ENCODE measurements at regions not wholly inside any gene's neighbourhood (a gene's known extent, or its start where the extent isn't known, plus 50 kb on each side); places are given as distances from the start of the nearest gene placed in this dataset.

GRCh38 chr3:81439108-81439507, 322.3 kb downstream of the GBE1 start:
- Histone ChIP-seq H3K36me3 (ENCODE audit: insufficient read depth) (no peaks in the 10 kb centered on the region), H3K4me3 (ENCODE audit: low read depth, low read length) (no peak overlapping the region), H3K27ac (ENCODE audit: low read depth) (no peak overlapping the region), H3K4me1 (ENCODE audit: insufficient read depth) (no peaks in the 10 kb centered on the region)
- DNase-seq (ENCODE audit: extremely low spot score): no peak
- WGBS: 15% methylated on average over 1 of the region's 1 CpG

- DNase-seq (ENCODE audit: extremely low spot score): no peak
- Histone ChIP-seq H3K27ac (ENCODE audit: low read depth) (no peak overlapping the region), H3K4me3 (ENCODE audit: low read depth, low read length) (no peak overlapping the region), H3K36me3 (ENCODE audit: insufficient read depth) (no peaks in the 10 kb centered on the region), H3K4me1 (ENCODE audit: insufficient read depth) (no peaks in the 10 kb centered on the region)
- 66% methylated on average over 3 of the region's 3 CpGs for WGBS
Observed at GRCh38 chr3:81437683-81438082, 323.8 kb downstream of the GBE1 start.

DNA sequence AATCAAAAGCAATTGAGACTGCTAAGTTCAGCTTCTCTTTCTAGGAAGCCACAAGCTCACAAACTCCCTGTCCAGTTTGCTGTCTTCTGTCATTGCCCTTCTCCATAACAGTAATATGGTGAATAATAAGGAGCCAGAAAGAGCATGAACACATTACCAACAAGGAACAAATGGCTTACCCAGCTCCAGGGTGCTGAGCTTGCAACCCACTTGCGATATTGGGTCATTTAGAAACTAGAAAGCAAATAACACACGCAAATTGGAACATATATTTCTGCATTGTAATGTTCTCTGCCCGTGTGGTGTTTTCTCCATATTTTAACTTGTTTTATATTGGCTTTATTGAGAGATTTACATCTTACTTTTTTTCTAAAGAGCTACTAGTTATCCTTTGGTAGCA, 325.3 kb downstream of the GBE1 start:
- Histone ChIP-seq H3K4me3 (ENCODE audit: low read depth, low read length) (no peak overlapping the region), H3K36me3 (ENCODE audit: insufficient read depth) (no peaks in the 10 kb centered on the region), H3K4me1 (ENCODE audit: insufficient read depth) (no peaks in the 10 kb centered on the region), H3K27ac (ENCODE audit: low read depth) (no peak overlapping the region)
- no peak for DNase-seq (ENCODE audit: extremely low spot score)
- WGBS: 91% methylated on average over 3 of the region's 3 CpGs

DNA sequence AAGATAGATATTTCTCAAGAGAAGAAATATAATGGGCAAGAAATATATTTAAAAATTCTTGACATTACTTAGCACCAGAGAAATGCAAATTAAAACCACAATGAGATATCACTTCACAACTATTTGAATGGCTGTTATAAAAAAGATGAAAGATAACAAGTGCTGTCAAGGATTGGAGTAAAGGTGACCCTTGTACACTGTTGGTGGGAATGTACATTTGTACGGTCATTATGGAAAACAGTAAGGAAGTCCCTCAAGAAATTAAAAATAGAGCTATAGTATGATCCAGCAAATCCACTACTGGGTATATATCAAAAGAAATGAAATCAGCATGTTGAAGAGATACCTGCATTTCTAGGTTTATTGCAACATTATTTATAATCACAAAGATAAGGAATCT, 326.4 kb downstream of the GBE1 start:
- no peak for DNase-seq (ENCODE audit: extremely low spot score)
- no peak overlapping the region for H3K4me3 ChIP-seq (ENCODE audit: low read depth, low read length)
- H3K36me3 ChIP-seq (ENCODE audit: insufficient read depth): no peaks in the 10 kb centered on the region
- no peaks in the 10 kb centered on the region for H3K4me1 ChIP-seq (ENCODE audit: insufficient read depth)
- 76% methylated on average over 1 of the region's 1 CpG for WGBS
- H3K27ac ChIP-seq (ENCODE audit: low read depth): no peak overlapping the region

GRCh38 chr3:81434161-81434560, 327.3 kb downstream of the GBE1 start:
- Histone ChIP-seq H3K27ac (ENCODE audit: low read depth) (no peak overlapping the region), H3K36me3 (ENCODE audit: insufficient read depth) (no peaks in the 10 kb centered on the region), H3K4me1 (ENCODE audit: insufficient read depth) (no peaks in the 10 kb centered on the region), H3K4me3 (ENCODE audit: low read depth, low read length) (no peak overlapping the region)
- DNase-seq (ENCODE audit: extremely low spot score): no peak
- 51% methylated on average over 3 of the region's 3 CpGs for WGBS

GRCh38 chr3:81433675-81434074, 327.8 kb downstream of the GBE1 start:
- H3K4me3 ChIP-seq (ENCODE audit: low read depth, low read length): no peak overlapping the region
- no peaks in the 10 kb centered on the region for H3K36me3 ChIP-seq (ENCODE audit: insufficient read depth)
- no peak for DNase-seq (ENCODE audit: extremely low spot score)
- 85% methylated on average over 3 of the region's 3 CpGs for WGBS
- H3K27ac ChIP-seq (ENCODE audit: low read depth): no peak overlapping the region
- H3K4me1 ChIP-seq (ENCODE audit: insufficient read depth): no peaks in the 10 kb centered on the region

DNA sequence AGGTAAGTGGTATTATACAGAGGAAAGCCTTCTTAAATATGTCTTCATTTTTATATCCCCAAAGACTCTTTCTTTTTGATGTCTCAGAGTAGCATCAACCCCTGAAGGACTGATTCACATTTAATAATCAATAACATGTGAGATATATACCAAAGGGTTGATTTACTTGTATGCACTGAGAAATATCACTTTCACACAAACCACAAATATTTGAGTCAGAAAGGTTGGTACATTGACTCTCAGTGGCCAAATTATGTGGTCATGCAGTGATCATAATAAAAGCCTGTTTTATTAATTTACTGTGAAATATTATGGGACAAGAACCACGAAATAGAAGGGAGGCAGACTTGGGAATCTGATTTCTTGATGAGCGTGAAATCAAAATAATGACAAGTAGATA, 329.0 kb downstream of the GBE1 start:
- Histone ChIP-seq H3K4me1 (ENCODE audit: insufficient read depth) (no peaks in the 10 kb centered on the region), H3K4me3 (ENCODE audit: low read depth, low read length) (no peak overlapping the region), H3K27ac (ENCODE audit: low read depth) (no peak overlapping the region), H3K36me3 (ENCODE audit: insufficient read depth) (no peaks in the 10 kb centered on the region)
- DNase-seq (ENCODE audit: extremely low spot score): no peak
- 93% methylated on average over 2 of the region's 2 CpGs for WGBS

DNA sequence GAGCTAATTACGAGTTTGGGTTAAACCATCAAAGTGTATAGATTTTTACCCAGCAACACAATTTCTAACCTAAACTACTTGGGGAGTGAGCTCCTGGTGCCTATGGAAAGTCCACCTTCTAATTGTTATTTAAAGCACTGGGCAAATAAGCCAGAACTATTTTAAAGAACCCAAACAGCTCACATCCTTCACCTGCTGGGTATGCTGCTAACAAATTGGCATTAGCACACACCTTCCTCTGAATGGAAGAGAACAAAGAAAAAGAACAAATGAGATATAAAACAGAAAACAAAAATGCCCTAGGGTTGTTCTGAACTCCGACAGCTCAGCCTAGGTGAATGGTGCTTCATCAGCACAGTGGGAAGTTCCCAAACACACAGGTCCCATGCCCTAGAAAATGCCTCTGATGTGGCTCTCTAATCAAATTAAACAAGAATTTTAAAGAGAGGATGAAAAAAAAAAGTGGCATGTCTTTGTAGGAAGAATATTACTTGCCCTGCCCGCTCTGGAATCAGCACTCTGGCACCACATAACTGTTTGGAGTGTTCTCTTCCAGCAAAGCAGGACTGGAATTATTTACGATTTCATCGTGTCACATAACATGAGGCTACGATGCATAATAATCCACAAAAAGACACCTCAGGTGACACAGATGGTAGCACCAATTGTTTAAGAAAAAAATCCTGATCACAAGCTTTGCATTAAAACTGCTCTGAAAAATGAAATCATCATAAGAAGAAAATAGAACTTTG, 334.4 kb downstream of the GBE1 start:
- H3K36me3 ChIP-seq (ENCODE audit: insufficient read depth): no peaks in the 10 kb centered on the region
- WGBS: 81% methylated on average over 6 of the region's 6 CpGs
- H3K4me1 ChIP-seq (ENCODE audit: insufficient read depth): no peaks in the 10 kb centered on the region
- H3K27ac ChIP-seq (ENCODE audit: low read depth): no peak overlapping the region
- no peak overlapping the region for H3K4me3 ChIP-seq (ENCODE audit: low read depth, low read length)
- DNase-seq (ENCODE audit: extremely low spot score): no peak

- Histone ChIP-seq H3K27ac (ENCODE audit: low read depth) (no peak overlapping the region), H3K36me3 (ENCODE audit: insufficient read depth) (no peaks in the 10 kb centered on the region), H3K4me3 (ENCODE audit: low read depth, low read length) (no peak overlapping the region), H3K4me1 (ENCODE audit: insufficient read depth) (no peaks in the 10 kb centered on the region)
- no peak for DNase-seq (ENCODE audit: extremely low spot score)
- whole genome bisulfite sequencing: 80% methylated on average over 5 of the region's 5 CpGs
Observed at GRCh38 chr3:81425198-81425868, 336.1 kb downstream of the GBE1 start.

DNA sequence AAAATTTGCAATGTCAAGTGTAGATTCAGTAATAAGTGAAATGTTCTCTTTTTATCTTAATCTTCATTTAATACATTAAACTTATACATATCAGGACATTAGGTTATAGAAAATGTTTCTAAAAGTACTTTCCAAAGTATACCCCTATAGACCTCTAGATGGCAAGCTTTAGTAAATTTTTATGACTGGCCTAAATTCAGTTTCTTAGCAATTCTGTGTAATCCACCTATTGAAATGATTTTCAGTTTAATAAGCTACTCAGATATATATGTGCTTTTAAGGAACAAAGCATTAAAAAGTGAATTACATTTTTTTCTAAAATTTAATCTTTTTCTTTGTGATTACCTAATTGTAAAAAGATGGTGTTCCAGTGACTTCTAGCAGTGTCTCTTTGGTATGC, 342.2 kb downstream of the GBE1 start:
- no peak overlapping the region for H3K27ac ChIP-seq (ENCODE audit: low read depth)
- DNase-seq (ENCODE audit: extremely low spot score): no peak

DNA sequence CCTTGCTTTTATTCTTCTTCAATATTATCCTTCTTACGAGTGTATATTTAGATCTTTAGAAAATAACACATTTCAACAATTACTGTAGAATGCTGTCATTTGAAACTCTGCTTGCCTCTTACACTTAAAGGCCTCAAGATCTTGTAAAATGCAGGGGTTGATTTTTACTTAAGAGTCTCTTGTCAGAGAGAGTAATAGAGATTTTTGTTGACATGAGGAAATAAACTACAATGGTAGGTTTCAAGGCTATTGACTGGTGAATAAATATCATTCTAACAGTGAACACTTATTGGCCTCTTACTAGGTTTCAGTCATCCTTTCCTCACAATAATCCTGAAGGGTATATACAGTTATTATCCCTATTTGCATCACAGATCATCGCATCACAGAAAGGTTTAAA, 344.6 kb downstream of the GBE1 start:
- H3K4me3 ChIP-seq (ENCODE audit: low read depth, low read length): no peak overlapping the region
- 90% methylated on average over 2 of the region's 2 CpGs for WGBS
- DNase-seq (ENCODE audit: extremely low spot score): no peak

More for the DNA sequence above, 342.2 kb downstream of the GBE1 start:
- Histone ChIP-seq H3K4me1 (ENCODE audit: insufficient read depth) (no peaks in the 10 kb centered on the region), H3K4me3 (ENCODE audit: low read depth, low read length) (no peak overlapping the region), H3K36me3 (ENCODE audit: insufficient read depth) (no peaks in the 10 kb centered on the region)

GRCh38 chr3:81406318-81406717, 355.1 kb downstream of the GBE1 start:
- Histone ChIP-seq H3K4me1 (ENCODE audit: insufficient read depth) (no peaks in the 10 kb centered on the region), H3K4me3 (ENCODE audit: low read depth, low read length) (no peak overlapping the region), H3K27ac (ENCODE audit: low read depth) (no peak overlapping the region), H3K36me3 (ENCODE audit: insufficient read depth) (no peaks in the 10 kb centered on the region)
- 26% methylated on average over 1 of the region's 1 CpG for WGBS
- DNase-seq (ENCODE audit: extremely low spot score): no peak

More for the DNA sequence above, 344.6 kb downstream of the GBE1 start:
- H3K4me1 ChIP-seq (ENCODE audit: insufficient read depth): no peaks in the 10 kb centered on the region
- H3K36me3 ChIP-seq (ENCODE audit: insufficient read depth): no peaks in the 10 kb centered on the region
- no peak overlapping the region for H3K27ac ChIP-seq (ENCODE audit: low read depth)

DNA sequence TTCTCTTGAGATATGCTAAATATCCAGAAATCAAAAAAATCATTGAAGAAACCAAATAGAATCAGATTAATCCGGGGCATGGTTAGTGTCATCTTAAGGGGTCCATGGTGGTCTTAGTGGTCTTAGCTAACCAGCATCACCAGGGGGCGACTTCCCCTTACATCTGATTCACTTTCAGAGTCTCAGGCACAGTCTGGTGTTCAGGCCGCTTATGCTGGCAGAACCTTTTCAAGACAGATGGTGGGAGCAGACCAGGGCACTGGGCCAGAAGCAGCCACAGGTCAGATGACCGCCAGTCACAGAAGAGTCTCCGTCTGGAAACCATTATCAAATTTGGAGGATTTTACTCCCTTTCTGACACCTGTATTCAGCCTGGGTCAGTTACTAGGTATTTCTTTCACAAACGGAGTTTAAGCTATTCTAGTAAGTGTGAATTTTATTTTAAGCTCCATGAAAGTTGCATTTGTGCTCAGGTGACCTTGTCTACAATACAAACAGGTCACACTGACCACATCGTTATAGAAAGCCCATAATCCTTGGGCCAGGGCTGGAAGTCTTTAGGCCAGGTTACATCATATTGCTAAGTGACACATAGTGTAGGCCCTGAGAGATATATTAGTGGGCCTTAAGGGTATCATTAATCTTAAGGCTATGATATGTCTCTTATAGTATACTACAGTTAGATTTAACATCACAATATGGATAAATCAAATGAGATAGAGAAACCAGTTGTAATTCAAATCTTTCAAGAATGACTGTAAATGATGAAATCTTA, 365.5 kb downstream of the GBE1 start:
- Histone ChIP-seq H3K4me3 (ENCODE audit: low read depth, low read length) (no peak overlapping the region), H3K4me1 (ENCODE audit: insufficient read depth) (no peaks in the 10 kb centered on the region), H3K27ac (ENCODE audit: low read depth) (no peak overlapping the region), H3K36me3 (ENCODE audit: insufficient read depth) (no peaks in the 10 kb centered on the region)
- no peak for DNase-seq (ENCODE audit: extremely low spot score)
- WGBS: 70% methylated on average over 7 of the region's 7 CpGs
